Lower leg skin (tissue), 4 donors: ENCODE measurements at regions not wholly inside any gene's neighbourhood (a gene's known extent, or its start where the extent isn't known, plus 50 kb on each side); places are given as distances from the start of the nearest gene placed in this dataset.

ENCODE experiments used
- DNase-seq, 2 donors: peaks; one replicate each; pipeline ENCODE4 v3.0.0-alpha.2; 2019; ENCODE audit warnings: low spot score in 2 of 2
- H3K4me3 ChIP-seq: fragments of 200-600 bp; sonication (generic); 2 replicates; pipeline ENCODE4 v1.5.1; 2017; ENCODE audit warnings: mild to moderate bottlenecking, low read depth; ENCODE audit not compliant: poor library complexity, severe bottlenecking
- CTCF ChIP-seq, 3 donors: fragments of 450-650 bp; IDR thresholded peaks; one replicate each; pipeline ENCODE4 v1.5.1; 2016; ENCODE audit warnings: antibody characterized with exemption in 3 of 3, mild to moderate bottlenecking in 3 of 3, moderate library complexity in 2 of 3
- POLR2A ChIP-seq, 2 donors: fragments of 450-650 bp; IDR thresholded peaks; one replicate each; pipeline ENCODE4 v1.6.1; 2016 to 2017; ENCODE audit warnings: antibody characterized with exemption in 2 of 2, mild to moderate bottlenecking in 1 of 2, moderate library complexity in 1 of 2
- WGBS, 2 donors: methylation state at CpG; one replicate each; pipeline ENCODE4 v1.1.5; 2018; 5-methylcytosine and 5-hydroxymethylcytosine counted together
- intact Hi-C: fragments of 100-400 bp; cut with DNase I; formaldehyde crosslinking; loops from one replicate; pipeline ENCODE4 v1.15.0; 2023; ENCODE audit warnings: low total_unique reads

- DNase-seq = no peak
- 63 to 71% methylated on average over 3 of the region's 3 CpGs for WGBS, 2 donors
- TF ChIP-seq POLR2A (IDR thresholded peaks at IDR 0.05) (no peak), CTCF (IDR thresholded peaks at IDR 0.05) (no peak)
- H3K4me3 ChIP-seq = no peak overlapping the region
- intact Hi-C loops = loop anchor here (2.0 kb wide), 1 partner anchor 41 kb away; no protein-coding TSS in a partner anchor
Measured at GRCh38 chr16:52787709-52788108, 240.8 kb upstream of the TOX3 start.

- intact Hi-C loops = no loop called here
- no peak overlapping the region for H3K4me3 ChIP-seq
- no peak for DNase-seq
- TF ChIP-seq CTCF (IDR thresholded peaks at IDR 0.05) = no peak
- TF ChIP-seq POLR2A (IDR thresholded peaks at IDR 0.05) = no peak
- 61 to 66% methylated on average over 3 of the region's 3 CpGs for WGBS, 2 donors
Measured at GRCh38 chr16:52786091-52786490, 239.1 kb upstream of the TOX3 start.

- intact Hi-C loops = no loop called here
- H3K4me3 ChIP-seq = no peak overlapping the region
- no peak for DNase-seq
- TF ChIP-seq POLR2A (IDR thresholded peaks at IDR 0.05) (no peak), CTCF (IDR thresholded peaks at IDR 0.05) (no peak)
- 83 to 85% methylated on average over 4 of the region's 4 CpGs for WGBS, 2 donors
Measured at GRCh38 chr16:52785653-52786052, 238.7 kb upstream of the TOX3 start.

GRCh38 chr16:52783616-52784015, 236.7 kb upstream of the TOX3 start:
- intact Hi-C loops = no loop called here
- TF ChIP-seq POLR2A (IDR thresholded peaks at IDR 0.05) = no peak
- no peak for TF ChIP-seq CTCF (IDR thresholded peaks at IDR 0.05)
- no peak overlapping the region for H3K4me3 ChIP-seq
- DNase-seq = no peak

GRCh38 chr16:52781005-52781630, 234.2 kb upstream of the TOX3 start:
- no peak overlapping the region for H3K4me3 ChIP-seq
- WGBS, 2 donors = 66% methylated on average over 11 of the region's 11 CpGs
- intact Hi-C loops = no loop called here
- DNase-seq = no peak
- no peak for TF ChIP-seq POLR2A (IDR thresholded peaks at IDR 0.05)
- no peak for TF ChIP-seq CTCF (IDR thresholded peaks at IDR 0.05)

GRCh38 chr16:52773026-52773425, 226.1 kb upstream of the TOX3 start:
- TF ChIP-seq CTCF (IDR thresholded peaks at IDR 0.05) (no peak), POLR2A (IDR thresholded peaks at IDR 0.05) (no peak)

More at GRCh38 chr16:52773026-52773425, 226.1 kb upstream of the TOX3 start:
- H3K4me3 ChIP-seq = no peak overlapping the region
- WGBS, 2 donors = 70 to 95% methylated on average over 1 of the region's 1 CpG
- no peak for DNase-seq
- intact Hi-C loops = no loop called here
